ENCODE measurements at regions not wholly inside any gene's neighbourhood (a gene's known extent, or its start where the extent isn't known, plus 50 kb on each side); places are given as distances from the start of the nearest gene placed in this dataset.

GRCh38 chr3:145411605-145412004, 749.4 kb downstream of the PLOD2 start:
- ChIA-PET CTCF (no interaction called here), POLR2A (no interaction called here)
- no peak for DNase-seq (ENCODE audit: extremely low spot score)
- no peak for TF ChIP-seq CTCF (IDR thresholded peaks at IDR 0.05; ENCODE audit: control extremely low read depth, extremely low read depth, low read depth, missing control alignments)

- ChIA-PET CTCF (no interaction called here), POLR2A (no interaction called here)
- TF ChIP-seq CTCF (IDR thresholded peaks at IDR 0.05; ENCODE audit: control extremely low read depth, extremely low read depth, low read depth, missing control alignments): no peak
Measured at GRCh38 chr3:145417678-145418077, 743.3 kb downstream of the PLOD2 start.

DNA sequence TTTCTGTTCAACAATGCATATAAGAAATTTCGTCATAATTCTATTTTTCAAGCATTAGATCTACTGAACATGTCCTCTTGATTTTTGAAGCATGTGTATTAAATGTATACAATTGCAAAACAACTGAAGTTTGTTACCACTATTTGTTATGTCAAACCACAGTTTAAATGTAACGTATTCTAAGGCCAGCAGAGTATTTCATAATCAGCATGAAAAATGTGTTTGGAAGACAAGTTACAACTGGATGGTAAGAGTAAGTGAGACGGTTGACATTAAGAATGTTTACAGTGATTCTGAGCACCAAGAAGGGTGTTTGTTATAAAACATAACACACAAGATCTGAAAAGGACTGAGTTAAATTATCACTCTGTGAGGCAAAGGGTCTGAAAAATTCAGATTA, 738.4 kb downstream of the PLOD2 start:
- CTCF ChIA-PET: no interaction called here
- POLR2A ChIA-PET: no interaction called here
- TF ChIP-seq CTCF (IDR thresholded peaks at IDR 0.05; ENCODE audit: control extremely low read depth, extremely low read depth, low read depth, missing control alignments): no peak

More at GRCh38 chr3:145417678-145418077, 743.3 kb downstream of the PLOD2 start:
- no peak for DNase-seq (ENCODE audit: extremely low spot score)

DNA sequence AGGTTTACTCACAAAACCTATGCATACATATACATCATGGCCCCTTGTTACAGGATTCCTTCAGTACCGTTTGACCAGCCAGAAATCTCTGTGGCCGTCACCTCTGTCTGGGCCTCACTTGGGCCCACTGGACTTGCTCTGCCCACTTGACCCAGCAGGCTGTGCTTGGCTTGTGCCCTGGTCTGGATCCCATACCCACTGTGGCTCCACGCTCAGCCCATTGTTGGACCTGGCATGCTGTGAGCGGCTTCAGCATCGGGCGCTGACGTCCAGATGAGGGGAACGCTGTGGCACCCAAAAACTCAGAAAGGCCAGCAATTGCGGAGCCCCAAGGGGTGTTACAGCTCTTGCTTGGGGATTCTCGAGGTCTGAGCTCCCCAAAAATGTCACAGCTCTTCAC, 733.6 kb downstream of the PLOD2 start:
- no peak for DNase-seq (ENCODE audit: extremely low spot score)
- TF ChIP-seq CTCF (IDR thresholded peaks at IDR 0.05; ENCODE audit: control extremely low read depth, extremely low read depth, low read depth, missing control alignments): no peak
- ChIA-PET POLR2A (no interaction called here), CTCF (no interaction called here)

More for the DNA sequence above, 738.4 kb downstream of the PLOD2 start:
- DNase-seq (ENCODE audit: extremely low spot score): no peak

DNA sequence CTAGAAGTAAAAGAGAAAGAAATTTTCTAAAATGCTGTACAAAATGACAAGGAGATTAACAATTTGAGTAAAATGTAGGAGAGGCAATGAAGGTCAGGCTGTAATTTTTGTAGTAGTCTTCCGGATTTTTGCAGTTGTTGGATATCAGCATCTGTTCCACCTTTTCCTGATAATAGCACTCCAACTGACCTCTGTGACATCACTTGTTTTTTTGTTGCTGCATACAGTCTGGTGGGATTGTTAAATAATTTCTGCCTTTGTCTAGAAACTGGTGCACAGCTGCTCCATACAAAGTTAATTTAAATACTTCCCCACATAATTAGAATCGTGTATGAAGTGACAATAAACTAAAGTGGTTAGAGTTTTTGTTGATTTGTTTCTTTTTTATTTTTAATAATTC, 731.4 kb downstream of the PLOD2 start:
- DNase-seq (ENCODE audit: extremely low spot score): no peak
- POLR2A ChIA-PET: no interaction called here
- CTCF ChIA-PET: no interaction called here
- no peak for TF ChIP-seq CTCF (IDR thresholded peaks at IDR 0.05; ENCODE audit: control extremely low read depth, extremely low read depth, low read depth, missing control alignments)

- no peak for TF ChIP-seq CTCF (IDR thresholded peaks at IDR 0.05; ENCODE audit: control extremely low read depth, extremely low read depth, low read depth, missing control alignments)
- no peak for DNase-seq (ENCODE audit: extremely low spot score)
- POLR2A ChIA-PET: no interaction called here
- CTCF ChIA-PET: no interaction called here
Measured at GRCh38 chr3:145448436-145448835, 712.5 kb downstream of the PLOD2 start.

All from GM10248 (cell line).